ENCODE measurements at regions not wholly inside any gene's neighbourhood (a gene's known extent, or its start where the extent isn't known, plus 50 kb on each side); places are given as distances from the start of the nearest gene placed in this dataset.

DNA sequence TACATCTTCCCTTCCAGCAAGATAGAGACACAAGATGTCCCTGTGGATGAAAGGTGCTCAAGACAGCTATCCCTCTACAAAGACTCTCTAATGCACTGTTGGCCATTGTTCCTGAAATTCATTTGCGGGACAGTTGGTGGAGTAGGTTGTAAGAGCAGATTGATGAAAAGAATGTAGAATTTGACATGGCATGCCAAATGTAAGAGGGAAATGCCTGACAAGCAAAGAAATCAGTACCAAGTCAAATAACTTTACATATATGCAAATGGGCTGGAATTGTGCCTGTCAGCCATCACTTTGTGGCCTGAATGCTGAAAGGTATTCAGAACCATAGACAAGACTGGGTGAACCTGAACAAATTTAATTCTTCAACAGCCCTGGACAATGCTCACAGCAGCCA lies 120.3 kb upstream of the FAM204A start:
- TF ChIP-seq, protein P1, sequence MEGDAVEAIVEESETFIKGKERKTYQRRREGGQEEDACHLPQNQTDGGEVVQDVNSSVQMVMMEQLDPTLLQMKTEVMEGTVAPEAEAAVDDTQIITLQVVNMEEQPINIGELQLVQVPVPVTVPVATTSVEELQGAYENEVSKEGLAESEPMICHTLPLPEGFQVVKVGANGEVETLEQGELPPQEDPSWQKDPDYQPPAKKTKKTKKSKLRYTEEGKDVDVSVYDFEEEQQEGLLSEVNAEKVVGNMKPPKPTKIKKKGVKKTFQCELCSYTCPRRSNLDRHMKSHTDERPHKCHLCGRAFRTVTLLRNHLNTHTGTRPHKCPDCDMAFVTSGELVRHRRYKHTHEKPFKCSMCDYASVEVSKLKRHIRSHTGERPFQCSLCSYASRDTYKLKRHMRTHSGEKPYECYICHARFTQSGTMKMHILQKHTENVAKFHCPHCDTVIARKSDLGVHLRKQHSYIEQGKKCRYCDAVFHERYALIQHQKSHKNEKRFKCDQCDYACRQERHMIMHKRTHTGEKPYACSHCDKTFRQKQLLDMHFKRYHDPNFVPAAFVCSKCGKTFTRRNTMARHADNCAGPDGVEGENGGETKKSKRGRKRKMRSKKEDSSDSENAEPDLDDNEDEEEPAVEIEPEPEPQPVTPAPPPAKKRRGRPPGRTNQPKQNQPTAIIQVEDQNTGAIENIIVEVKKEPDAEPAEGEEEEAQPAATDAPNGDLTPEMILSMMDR (conservative IDR thresholded peaks at IDR 0.05; ENCODE audit: low read depth, low read length) = no peak
- no peak overlapping the region for H3K4me3 ChIP-seq (ENCODE audit: low read depth, low read length)
- no peak for DNase-seq (ENCODE audit: low read depth)

DNA sequence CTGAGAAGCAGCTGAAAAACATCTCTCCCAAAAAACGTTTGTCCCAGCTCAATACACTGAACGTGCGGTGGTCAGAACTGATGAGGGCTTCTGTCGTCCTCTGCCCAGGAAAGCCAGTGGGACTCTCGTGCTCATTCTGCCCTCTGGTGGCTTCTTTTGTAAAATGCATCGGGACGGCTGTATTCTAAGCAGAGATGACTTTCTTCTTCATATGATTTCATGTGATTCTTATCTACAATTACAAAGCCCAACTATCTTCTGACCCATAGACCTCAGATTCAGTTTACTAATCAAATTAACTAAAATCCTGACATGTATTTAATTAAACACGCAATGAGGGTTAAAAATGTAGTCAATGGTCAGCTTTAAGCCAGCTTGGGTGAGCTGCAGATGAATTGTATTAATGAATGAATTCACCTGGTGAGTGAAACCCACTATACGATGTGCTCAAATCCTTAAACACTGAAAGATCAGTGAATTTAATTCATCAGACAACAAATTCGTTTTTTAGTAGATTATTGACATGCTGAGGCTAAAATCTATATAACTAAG lies 117.6 kb upstream of the FAM204A start:
- H3K4me3 ChIP-seq (ENCODE audit: low read depth, low read length) = no peak overlapping the region
- TF ChIP-seq, protein P1 (conservative IDR thresholded peaks at IDR 0.05; ENCODE audit: low read depth, low read length) = peak; percentile 87
- DNase-seq (ENCODE audit: low read depth) = no peak

DNA sequence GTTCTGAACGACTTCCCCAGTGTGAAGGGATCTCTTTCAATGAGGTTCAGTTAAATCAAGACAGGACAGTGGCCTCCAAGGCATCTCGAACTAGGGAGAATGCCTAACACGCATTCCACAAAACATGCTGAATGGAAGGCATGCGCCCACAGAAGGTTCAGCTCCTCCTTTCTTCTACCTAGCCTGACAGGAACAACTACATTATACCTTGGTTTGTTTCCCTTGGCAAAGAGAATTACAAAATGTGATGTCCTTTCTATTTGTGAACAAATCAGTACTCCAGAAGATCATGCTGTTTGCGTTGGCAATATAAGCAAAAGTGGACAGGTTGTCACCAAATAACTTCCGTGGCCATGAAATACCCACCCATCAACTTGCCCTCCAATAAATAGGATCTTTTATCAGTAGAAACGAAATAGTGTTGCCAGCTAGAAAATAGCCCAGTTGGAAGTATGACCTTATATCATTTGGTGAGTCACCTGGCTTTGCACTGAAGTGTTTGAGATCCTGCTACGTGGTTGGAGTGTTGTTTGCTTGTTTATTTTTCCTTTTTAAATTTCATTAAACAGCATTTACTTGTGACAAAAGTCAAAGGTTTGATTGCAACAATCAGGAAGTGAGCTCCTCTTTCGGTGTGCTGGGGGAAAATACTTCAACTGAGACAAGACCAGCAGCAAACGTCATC lies 117.0 kb upstream of the FAM204A start:
- H3K4me3 ChIP-seq (ENCODE audit: low read depth, low read length) = no peak overlapping the region
- TF ChIP-seq, protein P1 (conservative IDR thresholded peaks at IDR 0.05; ENCODE audit: low read depth, low read length) = no peak
- DNase-seq (ENCODE audit: low read depth) = no peak

DNA sequence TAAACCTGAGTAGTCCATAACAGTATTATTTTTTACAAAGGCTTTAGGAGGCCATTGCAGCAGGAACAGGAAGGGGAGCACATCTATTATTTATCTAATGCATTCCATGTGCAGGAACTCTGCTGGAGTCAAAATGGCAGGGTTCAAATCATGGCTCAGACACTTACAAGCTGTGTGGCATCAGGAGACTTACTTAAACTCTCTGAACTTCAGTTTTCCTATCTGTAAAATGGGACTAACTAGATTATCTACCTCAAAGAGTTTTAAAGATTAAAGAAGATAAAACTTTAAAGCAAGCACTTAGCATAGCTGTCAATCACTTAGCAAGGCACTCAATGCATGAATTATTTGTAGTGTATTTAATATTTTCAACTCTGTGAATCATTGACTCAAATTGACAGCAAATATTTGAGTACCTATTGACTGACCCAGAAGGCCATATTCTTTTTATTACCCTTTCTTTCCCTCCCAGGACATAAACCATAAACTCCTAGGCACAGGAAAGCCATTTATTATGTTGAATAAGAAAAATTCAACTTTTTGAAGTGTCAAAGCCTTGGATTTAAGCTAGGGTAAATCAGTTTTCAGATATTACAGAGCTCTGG lies 115.8 kb upstream of the FAM204A start:
- TF ChIP-seq, protein P1 (conservative IDR thresholded peaks at IDR 0.05; ENCODE audit: low read depth, low read length) = no peak
- no peak for DNase-seq (ENCODE audit: low read depth)
- no peak overlapping the region for H3K4me3 ChIP-seq (ENCODE audit: low read depth, low read length)

DNA sequence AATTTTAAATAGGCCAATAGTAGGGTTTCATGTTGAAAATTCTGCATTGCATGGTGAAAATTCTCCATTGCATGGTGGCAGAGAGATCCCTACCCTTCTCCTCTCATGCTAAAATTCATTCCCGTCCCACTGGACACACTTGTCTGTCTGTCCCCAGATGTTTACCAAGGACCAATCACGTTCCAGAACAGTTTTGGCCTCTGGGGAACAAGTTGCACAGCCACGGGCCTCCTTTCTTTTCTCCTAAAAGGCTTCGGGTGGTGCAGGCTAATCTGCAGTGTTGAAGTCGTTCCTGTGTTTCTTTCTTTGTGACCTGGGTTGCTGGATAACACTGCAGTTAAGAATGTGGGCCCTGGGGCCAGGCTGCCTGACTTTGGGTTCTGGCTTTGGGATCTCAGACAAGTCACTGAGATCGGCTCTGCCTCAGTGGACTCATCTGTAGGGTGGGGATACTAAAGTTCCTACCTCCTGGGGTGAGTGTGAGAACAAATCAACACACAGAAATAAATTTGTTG lies 113.1 kb upstream of the FAM204A start:
- H3K4me3 ChIP-seq (ENCODE audit: low read depth, low read length) = no peak overlapping the region
- TF ChIP-seq, protein P1 (conservative IDR thresholded peaks at IDR 0.05; ENCODE audit: low read depth, low read length) = no peak
- DNase-seq (ENCODE audit: low read depth) = no peak

DNA sequence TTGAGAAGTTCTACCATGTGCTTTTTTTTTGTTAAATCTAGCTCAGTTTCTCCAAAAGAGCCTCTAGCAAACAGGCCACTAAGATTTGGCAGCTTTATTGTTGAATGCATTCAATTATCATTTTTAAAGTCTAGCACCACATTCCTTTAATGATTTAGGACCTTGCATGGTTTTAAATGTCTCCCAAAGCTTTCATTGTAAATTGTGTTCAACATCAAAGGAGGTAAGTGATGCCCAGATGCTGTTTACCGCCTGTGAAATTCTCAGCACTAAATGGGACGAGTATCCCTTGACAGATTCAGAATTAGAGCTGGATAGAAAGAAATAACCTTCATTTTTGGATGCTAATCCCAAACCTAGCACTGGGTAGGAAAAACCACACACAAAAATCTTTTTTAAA lies 112.1 kb upstream of the FAM204A start:
- TF ChIP-seq, protein P1 (conservative IDR thresholded peaks at IDR 0.05; ENCODE audit: low read depth, low read length) = no peak
- H3K4me3 ChIP-seq (ENCODE audit: low read depth, low read length) = no peak overlapping the region
- DNase-seq (ENCODE audit: low read depth) = no peak
